C4-2B (cell line): ENCODE measurements at regions not wholly inside any gene's neighbourhood (a gene's known extent, or its start where the extent isn't known, plus 50 kb on each side); places are given as distances from the start of the nearest gene placed in this dataset.

Experiments used
- H3K27ac ChIP-seq: fragments of 450-650 bp; 2 replicates; pipeline ENCODE4 v1.5.1; 2017
- ZFX ChIP-seq: fragments of 450-650 bp; IDR thresholded peaks from 2 replicates; pipeline ENCODE4 v1.6.1; 2017
- TF ChIP-seq, protein P1 (sequence below): fragments of 450-650 bp; conservative IDR thresholded peaks from 2 replicates; pipeline ENCODE4 v1.5.1; 2017; ENCODE audit warnings: mild to moderate bottlenecking

DNA sequence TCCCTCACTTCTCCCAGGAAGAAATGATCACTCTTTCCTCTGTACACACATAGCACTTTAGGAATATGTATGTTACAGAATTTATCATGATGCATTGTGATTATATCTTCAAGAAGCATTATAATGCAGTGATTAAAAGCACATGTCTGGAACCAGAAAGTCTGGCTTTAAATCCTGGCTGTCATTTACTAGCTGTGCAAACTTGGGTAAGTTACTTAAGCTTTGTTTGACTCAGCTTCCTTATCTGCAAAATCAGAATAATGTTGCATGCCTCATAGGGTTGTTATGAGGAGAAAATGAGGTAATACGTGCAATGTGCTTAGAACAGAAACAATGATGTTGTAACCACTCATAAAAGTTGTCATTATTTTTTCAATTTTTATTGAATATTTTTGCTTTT, 156.3 kb upstream of the ZKSCAN2 start:
- TF ChIP-seq ZFX, result no peak
- TF ChIP-seq, protein P1, sequence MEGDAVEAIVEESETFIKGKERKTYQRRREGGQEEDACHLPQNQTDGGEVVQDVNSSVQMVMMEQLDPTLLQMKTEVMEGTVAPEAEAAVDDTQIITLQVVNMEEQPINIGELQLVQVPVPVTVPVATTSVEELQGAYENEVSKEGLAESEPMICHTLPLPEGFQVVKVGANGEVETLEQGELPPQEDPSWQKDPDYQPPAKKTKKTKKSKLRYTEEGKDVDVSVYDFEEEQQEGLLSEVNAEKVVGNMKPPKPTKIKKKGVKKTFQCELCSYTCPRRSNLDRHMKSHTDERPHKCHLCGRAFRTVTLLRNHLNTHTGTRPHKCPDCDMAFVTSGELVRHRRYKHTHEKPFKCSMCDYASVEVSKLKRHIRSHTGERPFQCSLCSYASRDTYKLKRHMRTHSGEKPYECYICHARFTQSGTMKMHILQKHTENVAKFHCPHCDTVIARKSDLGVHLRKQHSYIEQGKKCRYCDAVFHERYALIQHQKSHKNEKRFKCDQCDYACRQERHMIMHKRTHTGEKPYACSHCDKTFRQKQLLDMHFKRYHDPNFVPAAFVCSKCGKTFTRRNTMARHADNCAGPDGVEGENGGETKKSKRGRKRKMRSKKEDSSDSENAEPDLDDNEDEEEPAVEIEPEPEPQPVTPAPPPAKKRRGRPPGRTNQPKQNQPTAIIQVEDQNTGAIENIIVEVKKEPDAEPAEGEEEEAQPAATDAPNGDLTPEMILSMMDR, result no peak
- H3K27ac ChIP-seq, result no peak overlapping the region

DNA sequence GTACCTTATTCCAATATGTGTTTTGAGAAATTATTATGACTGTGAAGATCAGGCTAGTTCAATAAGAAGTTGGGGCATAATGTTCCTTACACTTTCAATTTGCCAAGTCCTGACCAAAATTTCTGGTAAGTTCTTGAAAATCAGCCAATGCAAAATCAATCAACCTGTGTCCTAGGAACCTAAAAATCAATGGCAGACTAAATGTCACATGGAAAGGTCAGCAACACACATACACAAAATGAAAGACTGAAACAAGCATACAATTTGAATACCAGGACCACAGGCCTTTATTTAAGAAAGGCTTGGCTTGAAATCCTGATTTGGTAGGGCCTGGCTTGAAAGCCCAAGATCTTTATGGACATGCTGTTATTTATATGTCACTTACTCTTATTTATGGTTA, 155.5 kb upstream of the ZKSCAN2 start:
- TF ChIP-seq ZFX, result no peak
- TF ChIP-seq, protein P1, result no peak
- no peak overlapping the region for H3K27ac ChIP-seq

DNA sequence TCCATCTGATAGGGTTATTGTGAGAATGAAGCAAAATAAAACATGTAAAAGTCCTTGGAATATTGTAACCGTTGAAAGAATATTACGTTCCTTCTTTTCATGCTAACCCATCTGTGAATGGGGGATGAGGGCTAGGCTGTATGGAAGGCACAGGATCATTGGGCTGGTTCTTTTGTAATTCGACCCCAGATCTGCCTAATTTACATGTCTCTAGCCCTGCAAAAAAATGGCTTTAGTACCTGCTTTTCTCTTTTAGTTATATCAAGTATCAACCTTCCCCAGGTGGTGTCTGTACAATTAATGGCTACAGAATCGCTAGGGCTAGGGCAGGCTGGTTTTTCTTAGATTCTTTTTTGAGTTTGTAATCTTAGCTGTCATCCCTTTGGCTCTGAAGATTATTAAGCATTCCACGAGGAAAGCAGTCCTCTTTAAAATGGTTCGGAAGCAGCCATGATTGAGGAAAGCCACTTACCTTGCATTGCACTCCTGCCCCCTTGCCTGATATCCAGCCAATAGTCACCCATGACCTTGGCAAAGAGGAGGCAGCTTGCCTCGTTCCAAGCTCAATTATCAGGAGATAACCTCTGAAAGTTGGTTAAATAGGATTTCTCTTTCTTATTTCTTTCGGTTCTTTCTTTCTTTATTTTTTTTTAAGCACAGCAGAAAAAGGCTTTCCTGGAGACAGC, 153.9 kb upstream of the ZKSCAN2 start:
- H3K27ac ChIP-seq, result no peak overlapping the region
- TF ChIP-seq, protein P1, result no peak
- TF ChIP-seq ZFX, result no peak

DNA sequence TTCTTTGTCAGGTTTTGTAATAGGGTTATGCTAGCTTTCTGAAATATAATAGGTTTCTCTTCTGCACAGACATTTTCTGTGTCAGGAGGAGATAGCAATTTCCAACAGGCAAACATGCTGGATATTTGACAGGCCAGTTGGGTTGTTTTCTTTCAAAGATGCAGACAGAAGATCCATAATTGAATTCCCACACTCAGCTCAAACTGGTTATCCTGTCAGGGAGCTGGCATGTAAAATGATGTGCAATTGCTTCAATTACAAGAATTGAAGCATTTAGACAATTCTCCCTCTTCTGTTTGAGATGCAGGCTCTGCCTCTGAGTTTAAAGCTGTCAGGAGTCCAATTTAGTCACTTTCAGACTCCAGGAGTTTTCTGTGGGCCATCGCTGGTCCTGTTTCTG, 146.2 kb upstream of the ZKSCAN2 start:
- no peak overlapping the region for H3K27ac ChIP-seq
- TF ChIP-seq, protein P1, result no peak

DNA sequence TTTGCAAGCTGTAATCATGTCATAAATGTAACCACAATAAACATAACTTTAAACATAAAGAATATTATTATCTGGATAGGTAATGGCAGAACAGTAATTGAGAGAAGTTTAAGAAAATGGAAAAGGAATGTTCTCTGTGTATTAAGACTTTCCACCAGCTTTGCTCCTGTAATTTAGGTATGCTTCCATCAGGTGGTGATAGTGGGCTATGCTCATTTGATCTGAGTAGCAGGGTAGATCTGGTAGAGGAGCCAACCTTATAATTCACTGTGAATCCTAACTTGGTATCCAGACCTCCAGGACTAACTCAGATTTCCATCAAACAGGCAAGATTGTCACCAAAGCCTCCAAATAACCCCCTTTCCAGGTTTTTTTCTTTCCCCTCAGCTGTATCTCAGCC, 137.9 kb upstream of the ZKSCAN2 start:
- no peak for TF ChIP-seq ZFX
- TF ChIP-seq, protein P1, result peak; percentile 34
- H3K27ac ChIP-seq, result no peak overlapping the region

DNA sequence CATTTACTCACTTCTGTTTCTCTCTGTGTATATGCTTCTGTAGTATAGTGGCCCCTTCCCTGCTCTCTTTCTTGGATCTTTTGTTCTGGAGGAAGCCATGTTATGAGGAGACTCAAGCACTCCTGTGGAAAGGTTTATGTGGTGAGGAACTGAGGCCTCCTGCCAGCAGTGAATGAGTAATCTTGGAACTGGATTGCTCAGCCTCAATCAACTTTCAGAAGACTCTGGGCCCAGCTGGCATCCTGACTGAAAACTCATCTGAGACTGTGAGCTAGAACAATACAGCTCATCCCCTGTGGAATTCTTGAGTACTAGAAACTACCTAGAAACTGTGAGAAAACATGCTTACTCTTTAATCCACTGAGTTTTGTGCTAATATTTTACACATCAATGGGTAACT, 133.1 kb upstream of the ZKSCAN2 start:
- no peak overlapping the region for H3K27ac ChIP-seq

DNA sequence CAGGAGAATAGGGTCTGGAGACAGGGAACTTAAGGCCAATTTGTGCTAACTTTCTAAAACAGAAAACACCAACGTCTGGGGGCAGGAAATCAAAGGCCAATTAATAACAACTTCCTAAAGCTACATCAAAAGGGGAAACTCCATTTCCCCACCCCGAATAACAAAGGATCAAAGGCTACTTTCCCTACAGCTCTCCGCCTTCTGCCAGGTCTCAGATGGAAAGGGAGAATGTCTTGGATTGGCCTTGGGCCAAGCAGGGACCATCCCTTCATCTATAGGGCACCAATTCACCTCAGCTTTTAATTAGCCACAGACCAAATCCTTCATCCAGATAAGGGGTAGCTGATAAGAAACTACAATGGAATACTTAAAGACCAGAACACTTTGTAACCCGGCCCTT, 116.9 kb upstream of the ZKSCAN2 start:
- TF ChIP-seq, protein P1, result no peak
- TF ChIP-seq ZFX, result no peak
- no peak overlapping the region for H3K27ac ChIP-seq

More for the DNA sequence above, 133.1 kb upstream of the ZKSCAN2 start:
- no peak for TF ChIP-seq ZFX
- TF ChIP-seq, protein P1, result no peak
